Stimulated activated CD8-positive, alpha-beta memory T cell treated with anti-CD3 and anti-CD28 coated beads, Interleukin-12 subunit alpha, Interleukin-12 subunit beta, amount 100 ng/mL, for 4 hours (primary cell): ENCODE measurements at regions not wholly inside any gene's neighbourhood (a gene's known extent, or its start where the extent isn't known, plus 50 kb on each side); places are given as distances from the start of the nearest gene placed in this dataset.

Experiments
- DNase-seq: peaks from one replicate; pipeline ENCODE4 v3.0.0-alpha.2; 2020; ENCODE audit warnings: low read depth

DNA sequence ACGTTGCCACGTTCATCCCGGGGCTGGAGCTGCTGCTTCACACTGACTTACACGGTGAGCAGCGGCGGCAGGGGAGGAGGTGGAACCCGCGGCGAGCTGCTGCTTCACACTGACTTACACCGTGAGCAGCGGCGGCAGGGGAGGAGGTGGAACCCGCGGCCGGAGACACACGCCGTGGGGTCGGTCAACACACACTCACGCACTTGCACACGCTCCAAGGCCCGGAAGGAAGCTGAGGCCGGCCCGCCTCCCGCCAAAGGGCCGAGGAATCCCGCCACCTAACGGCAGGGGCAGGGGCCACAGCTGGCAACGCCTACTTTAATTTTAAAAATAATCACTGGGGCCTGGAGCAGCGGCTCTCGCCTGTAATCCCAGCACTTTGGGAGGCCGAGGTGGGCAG lies 94.4 kb upstream of the FOXC1 start:
- no peak for DNase-seq

DNA sequence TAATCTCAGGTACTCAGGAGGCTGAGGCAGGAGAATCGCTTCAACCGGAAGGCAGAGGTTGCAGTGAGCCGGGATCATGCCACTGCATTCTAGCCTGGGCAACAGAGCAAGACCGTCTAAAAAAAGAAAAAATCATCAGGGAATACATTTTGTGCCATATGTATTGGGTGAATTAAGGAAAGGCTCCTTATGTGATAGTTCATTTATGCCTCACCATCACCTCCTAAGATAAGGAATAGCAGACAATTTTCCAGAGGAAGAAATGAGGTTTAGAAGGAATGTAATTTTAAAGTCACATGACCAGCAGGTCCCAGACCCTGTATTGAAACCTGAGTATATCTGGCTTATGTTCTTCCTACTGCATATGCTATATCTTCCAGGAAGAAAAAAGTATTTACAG lies 93.9 kb upstream of the FOXC1 start:
- no peak for DNase-seq

DNA sequence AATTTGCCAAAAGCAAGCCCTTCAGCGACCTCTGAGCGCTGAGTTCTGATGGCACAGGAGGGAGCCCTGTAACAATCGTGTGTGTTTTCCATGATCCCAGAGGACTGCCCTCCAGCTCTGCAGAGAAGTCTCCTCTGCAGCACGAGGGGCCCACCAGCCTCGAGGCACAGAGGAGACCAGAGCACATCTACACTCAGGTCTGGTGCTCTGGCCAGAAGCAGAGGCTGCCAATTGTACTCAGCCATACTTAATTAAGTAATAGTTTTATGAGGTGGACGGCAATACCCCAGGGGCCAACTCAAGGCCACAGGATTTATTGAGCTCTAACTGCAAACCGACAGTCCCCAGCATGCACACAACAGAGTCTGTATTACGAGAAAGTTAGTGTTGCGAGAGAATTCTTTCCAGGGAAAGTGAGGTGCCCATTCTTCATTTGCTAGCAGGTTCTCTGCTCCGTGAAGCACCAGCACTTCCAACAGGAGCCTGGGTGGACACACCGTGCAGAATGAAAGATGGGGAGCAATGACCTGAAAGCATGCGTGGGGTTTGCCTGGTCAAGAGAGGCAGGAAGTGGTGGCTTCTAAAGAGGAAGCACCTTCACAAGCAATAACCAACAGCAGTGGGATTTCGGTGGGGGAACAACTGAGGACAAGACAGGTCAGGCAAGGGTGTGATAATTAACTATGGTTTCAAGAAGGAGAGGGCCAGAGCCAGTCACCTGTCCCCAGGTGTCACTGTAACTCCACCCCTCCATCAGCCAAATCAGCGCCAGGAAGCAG lies 92.8 kb upstream of the FOXC1 start:
- DNase-seq: no peak

DNA sequence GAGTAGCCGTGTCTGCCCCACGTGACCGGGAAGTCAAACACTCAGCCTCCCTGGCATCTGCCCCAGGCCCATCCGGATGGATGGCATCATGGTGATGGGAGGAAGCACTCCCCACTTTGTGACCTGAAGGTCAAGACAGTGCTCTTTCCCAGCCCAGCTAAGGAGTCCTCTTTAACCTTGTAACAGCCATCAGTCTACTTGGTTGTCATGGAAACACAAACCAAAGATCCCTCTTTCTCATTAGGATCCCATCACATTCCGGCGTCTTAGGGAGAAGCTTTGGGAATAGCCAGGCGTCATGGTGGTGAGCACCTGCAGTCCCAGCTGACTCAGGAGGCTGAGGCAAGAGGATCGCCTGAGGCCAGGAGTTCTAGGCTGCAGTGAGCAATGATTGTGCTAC lies 90.9 kb upstream of the FOXC1 start:
- DNase-seq: no peak

DNA sequence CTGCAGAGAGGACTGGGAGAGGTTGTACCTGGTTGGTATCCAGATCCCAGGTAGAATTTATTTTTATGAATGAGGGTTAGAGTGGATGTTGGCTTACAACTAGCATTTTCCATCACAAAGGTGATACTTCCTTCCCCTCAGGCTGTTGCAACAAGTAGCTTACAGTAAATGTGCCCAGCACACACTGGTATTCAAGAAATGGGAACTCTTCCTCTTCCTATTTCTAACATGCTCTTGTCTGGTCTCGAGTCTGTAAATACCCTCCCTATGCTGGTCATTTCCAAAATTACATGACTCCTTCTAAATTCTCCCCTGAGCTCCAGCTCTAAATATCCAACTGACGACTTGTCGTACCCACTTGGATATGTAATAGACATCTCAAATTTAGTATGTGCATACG lies 90.1 kb upstream of the FOXC1 start:
- DNase-seq: no peak

DNA sequence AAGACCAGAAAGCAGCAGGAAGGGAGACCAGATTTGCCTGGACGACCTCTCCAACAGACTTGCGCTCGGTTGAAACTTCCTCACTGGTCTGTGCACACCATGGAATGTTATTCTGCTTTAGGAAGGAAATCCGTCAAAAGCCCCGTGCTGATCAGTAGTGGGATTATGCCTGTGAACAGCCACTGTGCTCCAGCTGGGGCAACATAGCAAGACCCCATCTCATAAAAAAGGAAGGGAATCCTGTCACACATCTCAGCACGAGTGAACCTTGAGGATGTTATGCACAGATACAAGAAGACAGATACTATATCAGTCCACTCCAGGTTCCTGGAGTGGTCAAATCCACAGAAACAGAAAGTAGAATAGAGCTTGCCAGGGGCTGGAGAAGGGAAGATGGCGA lies 86.9 kb upstream of the FOXC1 start:
- DNase-seq: no peak

DNA sequence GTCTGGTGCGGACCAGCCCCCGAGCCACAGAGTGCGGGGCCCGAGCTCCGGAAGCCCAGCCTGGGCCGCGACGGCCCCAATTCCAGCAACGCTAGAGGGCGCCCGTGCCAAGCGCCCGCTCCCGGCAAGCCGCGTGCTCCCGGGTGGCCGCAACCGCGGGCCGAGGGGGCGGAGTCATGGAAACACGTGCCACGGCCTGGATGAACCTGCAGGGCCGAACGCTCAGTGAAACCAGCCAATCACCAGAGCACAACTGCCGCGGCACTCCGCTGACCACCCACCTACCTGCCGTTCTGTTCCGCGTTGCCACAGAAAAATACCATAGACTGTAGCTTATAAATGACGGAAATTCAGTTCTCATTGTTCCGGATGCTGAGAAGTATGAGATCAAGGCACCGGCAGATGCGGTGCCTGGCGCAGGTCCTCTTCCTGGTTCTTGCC lies 85.7 kb upstream of the FOXC1 start:
- peak; percentile 55 for DNase-seq

DNA sequence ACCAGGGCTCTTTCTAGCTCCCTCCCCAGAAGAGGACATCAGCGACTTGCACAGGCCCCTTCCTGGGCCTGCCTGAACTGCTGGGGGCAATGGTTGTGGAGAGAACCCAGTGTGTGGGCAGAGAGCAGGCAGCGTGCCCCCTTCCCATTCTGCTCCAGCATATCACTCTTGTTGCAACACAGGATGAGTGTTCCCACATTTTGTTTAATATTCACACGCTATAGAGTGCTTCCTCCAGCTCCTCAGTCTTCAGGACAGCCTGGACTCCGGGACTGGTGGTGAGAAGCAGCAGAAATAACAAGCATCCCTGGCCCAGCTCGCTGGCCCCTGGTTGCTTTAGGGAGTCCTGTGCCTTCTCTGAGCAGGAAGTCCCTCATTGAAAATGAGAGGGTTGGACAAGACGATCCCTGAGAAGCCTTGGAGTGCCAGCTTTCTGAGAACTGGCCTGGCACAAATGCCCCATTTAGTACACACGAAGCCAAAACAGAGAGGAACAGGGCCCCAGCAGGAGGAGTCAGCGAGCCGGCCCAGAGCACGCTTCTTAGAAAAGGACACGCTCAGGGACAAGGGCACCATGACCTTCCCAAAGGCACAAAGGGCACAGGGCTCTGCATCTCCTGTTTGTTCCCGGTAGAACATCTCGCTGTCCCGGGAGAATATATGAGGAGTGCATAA lies 84.2 kb upstream of the FOXC1 start:
- DNase-seq: no peak

DNA sequence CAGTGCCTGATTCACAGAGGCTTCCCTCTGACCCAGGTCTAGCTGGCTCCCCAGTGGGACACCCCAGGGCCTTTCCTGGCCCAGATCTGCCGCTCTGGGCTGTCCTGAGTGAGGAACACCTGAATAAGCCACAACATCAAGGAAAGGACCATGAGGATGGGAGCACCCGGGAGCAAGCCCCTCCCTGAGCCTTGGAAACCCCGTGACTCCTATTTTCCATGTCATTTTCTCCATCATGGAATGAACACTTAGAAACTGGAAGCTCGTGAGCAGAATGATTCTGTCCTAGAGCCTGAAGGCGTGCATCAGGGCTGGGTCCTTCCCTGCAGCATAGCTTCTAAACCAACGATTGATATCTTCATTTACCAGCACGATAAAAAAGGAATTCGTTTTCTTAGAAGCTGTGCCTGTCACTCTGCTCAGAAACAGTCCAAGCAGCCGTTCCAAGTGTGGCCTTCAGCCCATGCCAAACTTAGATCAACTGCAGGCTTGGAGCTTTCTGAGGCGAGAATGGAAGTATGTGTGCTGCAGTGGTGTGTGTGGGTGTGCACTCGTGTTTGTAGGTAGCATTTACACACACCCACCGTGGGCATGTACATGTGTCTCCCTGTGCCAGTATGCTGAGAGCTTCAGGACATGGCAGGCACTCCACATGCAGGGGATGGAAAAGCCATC lies 83.2 kb upstream of the FOXC1 start:
- DNase-seq: no peak

DNA sequence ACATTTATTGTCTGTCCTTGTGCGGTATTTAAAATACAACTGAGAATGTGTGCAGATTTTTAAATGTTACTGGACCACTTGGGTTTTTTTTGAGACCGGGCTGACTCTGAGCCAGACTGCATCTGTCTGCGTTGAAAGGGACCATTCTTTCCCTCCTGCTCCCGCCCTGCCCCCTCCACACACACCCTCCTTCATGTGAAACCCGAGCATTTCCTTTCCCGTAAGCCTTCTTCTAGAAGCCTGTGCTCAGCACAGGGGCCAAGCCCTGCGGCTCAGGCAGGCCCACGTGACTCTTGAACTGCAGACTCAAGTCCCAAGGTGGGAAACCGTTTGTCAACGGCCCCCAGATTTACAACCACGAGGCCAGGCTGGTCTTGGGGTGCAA lies 82.7 kb upstream of the FOXC1 start:
- no peak for DNase-seq

DNA sequence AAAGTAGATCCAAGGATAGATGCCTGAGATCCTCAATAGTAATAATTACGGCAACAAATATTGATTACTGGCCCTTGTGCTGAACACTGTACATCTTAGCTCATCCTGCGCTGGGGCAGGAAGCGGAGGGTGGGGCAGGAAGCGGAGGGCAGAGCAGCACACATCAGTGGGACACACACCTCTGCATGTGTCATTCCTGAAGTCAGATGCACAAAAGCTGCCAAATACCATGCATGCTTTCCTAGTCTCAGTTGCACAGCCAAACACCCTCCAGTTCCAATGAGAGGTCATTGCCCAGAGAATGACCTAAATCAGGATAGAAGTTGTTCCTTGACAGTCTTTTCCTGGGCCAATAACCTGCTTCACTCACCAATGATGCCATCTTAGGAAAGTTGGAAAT lies 74.4 kb upstream of the FOXC1 start:
- DNase-seq: no peak

DNA sequence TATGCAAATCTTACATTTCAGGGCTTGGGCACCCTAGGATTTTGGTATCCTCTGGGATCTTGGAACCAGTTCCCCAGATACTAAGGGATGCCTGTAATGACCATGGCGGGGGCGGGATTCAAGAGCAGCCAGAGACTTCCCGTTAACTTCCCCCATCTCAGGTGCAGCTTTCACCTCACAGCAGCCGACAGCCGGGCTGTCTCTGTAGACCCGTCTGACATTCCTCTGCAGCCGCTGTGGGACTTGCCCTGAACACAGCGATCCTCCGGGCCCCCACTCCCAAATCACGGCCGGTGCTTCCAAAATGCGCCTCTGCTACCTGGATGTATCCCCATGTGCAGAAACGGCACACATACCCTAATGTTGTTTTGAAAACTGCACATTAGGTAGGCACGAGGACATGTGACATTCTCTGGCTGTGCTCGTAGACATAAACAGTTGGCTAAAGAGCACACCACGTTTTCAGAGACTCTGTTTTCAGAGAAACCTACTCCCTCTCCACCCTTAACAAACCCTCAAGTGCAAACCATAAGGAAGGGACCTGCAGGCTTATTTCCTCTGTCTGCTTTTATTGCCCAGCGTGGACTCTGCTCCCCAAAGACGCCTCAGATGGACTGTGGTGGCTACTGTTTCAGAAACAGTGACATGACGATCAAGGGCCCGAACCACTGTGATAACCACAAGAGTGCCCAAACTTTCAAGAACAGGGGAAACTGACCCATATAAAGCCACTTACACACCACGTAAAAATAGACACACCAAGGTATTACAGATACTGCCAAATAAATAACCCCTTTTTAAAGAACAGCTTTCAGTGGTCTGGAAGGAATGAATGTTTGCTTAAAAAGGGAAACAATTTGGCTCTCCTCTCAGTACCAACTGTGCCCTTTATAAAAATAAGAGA lies 72.9 kb upstream of the FOXC1 start:
- DNase-seq: no peak

DNA sequence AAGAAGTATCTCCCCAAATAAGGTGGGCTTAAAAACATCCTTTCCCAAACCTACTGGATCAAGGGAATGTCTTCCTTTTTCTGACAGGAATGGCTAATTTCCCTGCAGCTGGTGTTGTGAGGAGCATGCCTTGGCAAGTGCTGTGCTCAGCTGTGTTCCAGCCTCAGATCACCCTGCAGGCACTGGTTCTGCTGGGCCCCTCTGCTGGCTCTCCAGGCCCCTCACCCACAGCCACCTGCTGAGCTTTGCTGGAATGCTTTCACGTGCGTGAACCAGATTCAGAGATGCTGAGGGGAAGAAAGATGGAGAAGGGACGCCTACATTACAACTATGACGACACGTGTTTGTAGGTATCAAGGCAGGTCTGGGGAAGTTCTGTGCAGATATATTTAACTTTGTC lies 71.3 kb upstream of the FOXC1 start:
- DNase-seq: no peak

DNA sequence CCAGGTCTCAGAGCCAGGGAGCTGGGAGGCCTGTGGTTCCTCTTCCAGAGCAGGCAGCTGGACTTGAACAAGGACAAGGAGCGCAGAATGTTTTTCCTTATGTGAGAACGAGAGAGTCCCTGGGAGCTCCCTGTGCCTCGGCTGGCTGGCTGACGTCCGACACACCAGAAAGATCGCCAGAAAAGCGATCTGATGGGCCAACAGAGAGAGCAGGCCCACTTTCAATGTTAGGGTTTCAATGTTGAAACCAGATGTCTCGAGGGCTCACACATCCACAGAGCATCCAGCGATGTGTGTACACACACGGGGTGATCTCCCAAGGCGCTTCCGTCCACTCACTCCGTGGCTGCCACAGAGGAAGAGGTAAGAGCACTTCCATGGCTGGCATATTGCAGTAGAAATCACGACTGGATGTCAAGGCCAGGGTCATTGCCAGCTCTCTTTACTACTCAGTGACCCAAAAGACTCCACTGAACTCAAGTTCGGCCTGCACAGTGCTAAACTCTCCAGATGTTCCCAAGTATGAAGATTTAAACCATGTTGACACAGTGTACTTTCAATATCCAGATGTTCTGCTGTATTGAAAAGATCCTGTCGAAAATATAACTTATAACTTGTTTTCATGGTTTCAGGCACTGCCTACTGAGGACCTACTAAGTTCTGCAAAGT lies 70.8 kb upstream of the FOXC1 start:
- DNase-seq: no peak

DNA sequence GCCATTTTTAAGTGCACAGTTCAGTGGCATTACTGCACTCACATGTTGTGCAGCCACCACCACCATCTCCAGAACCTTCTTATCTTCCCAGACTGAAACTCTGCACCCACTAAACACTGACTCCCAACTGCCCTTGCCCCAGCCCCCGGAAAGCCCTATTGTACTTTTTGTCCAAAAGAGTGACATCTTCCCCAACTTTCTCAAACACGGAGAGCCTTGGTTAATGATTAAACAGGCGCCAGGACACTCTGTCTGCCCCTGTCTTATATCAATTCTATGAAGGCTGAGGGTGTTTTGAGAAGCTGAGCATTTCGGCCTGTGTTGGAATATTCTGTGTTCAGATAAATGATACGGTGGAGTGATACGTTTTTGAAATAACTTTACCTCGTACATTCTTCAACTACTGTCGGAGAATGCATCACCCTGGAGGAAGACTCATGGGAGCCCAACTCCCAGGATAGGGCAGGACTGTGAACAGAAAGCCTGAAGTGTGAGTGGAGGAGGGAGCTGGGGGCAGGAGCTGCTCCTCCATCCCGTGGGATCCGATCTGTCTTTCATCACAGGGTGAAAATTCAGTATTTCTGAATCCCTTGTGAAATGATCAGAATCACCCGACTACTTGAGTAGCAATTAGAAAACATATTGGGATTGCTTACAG lies 68.7 kb upstream of the FOXC1 start:
- no peak for DNase-seq

DNA sequence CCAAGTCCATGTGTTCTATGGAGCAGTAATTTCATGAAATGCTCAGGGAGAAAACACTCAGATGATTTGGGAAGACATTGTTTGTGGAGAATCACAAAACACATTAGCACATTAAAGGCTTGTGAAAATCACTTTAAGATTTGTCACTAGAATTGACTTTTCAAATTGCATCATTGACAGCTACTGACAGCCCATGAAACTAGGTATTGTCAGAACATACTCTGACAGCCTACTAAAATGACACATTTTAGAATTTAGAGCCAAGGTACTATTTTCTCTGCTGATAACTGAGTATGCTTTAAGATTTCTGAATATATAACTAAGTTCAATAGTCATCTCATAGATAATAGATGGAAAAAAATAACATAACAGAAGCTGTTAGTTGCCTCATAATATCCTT lies 67.4 kb upstream of the FOXC1 start:
- no peak for DNase-seq

DNA sequence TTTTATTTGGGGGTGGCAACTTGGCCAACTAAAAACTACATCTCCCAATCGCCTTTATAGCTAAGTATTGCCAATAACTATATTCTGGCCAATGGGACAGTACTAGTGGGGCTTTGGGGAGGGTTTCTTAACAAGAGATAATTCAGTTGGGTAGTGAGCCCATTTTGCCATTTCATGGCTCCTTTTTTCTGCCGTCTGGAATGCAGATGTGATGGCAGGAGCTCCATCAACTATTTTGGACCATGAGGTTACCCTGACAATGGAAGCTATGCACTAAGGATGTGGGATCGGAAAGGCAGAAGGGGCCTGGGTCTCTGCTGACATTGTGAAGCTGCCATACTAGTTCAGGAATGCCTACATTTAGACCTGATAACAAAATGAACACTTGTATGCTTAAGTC lies 67.0 kb upstream of the FOXC1 start:
- no peak for DNase-seq

DNA sequence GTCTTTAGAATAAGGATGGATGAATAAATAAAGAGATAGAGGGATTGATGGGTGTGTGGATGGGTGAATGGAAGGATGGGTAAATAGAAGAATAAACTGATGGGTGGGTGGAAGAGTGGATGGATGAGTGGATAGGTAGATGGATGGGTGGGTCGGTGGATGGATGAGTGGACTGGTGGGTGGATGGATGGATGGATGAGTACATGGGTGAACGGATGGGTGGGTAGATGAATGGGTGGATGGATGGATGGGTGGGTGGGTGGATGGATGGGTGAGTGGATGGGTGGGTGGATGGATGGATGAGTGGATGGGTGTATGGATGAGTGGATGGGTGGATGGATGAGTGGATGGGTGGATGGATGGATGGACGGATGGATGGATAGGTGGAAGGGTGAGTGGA lies 65.7 kb upstream of the FOXC1 start:
- DNase-seq: no peak

DNA sequence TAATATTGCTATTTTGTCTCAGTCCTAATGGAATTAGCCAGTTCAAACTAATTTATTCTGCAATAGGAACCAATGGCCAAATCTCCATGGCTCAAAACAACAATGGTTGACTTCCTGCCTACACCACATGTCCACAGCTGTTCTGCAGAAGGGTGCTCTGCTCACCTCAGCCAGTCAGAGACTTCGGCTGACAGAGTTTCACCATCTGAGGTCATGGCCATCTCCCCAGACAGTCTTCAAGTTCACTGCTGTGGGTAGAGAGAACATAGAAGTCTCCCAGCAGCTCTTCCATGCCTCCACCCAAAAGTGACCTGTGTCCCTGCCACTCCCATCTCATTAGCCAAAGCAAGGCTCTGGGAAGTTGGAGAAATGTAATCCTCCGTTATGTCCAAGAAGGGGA lies 65.1 kb upstream of the FOXC1 start:
- DNase-seq: no peak

DNA sequence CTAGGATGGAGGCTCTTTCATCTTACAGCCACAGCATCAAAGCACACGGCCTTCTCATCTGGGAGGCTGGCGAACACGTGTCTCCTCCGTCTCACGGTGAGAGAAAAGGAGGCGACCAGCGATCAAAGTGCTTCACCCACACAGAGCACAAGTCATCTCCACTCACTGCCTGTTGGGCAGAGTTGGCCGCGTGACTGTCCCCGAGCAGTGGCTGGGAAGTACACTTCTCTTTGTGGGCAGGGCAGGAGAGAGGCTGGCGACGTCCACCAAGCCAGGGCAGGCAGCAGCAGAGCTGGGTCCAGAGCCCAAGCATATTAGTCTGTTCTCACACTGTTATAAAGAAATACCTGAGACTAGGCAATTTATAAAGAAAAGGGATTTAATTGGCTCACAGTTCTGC lies 64.1 kb upstream of the FOXC1 start:
- DNase-seq: no peak

DNA sequence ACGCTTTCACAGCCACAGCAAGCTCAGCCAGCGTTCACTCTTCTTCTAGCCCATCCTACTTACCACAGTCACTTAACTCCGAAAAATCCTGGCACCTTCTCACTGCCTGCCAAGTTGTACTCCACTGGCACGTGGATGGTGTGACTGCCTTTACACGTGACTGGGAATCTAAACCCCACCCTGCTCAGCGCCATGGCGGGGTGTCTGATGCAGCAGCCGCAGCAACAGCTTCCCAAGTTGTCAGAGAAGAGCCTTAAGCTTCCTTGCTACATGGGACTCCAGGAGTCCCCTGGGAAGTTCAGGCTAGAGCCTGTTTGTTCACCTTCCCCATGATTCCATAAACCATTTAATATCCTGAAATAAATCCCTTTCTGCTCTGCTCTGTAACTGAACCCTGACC lies 61.9 kb upstream of the FOXC1 start:
- no peak for DNase-seq
